Breast epithelium (tissue), 4 donors: ENCODE measurements at regions not wholly inside any gene's neighbourhood (a gene's known extent, or its start where the extent isn't known, plus 50 kb on each side); places are given as distances from the start of the nearest gene placed in this dataset.

Source experiments
- DNase-seq, 2 donors: peaks; one replicate each; pipeline ENCODE4 v3.0.0-alpha.2; 2019; ENCODE audit warnings: low spot score in 2 of 2
- H3K27ac ChIP-seq, 2 donors: fragments of 200-600 bp; sonication (generic) in 1 of 2; one replicate each; pipeline ENCODE4 v1.5.1; 2016 to 2019; ENCODE audit warnings: mild to moderate bottlenecking in 1 of 2
- H3K27me3 ChIP-seq, 2 donors: fragments of 200-600 bp; sonication (generic) in 1 of 2; one replicate each; pipeline versions ENCODE4 v1.5.1 to v1.6.0; 2017 to 2019; ENCODE audit warnings: control low read depth in 1 of 2, mild to moderate bottlenecking in 1 of 2
- H3K36me3 ChIP-seq: fragments of 200-600 bp; one replicate; pipeline ENCODE4 v1.5.1; 2019
- H3K4me1 ChIP-seq, 2 donors: fragments of 200-600 bp; sonication (generic); one replicate each; pipeline ENCODE4 v1.5.1; 2016 to 2019; ENCODE audit warnings: control low read depth in 1 of 2
- H3K4me3 ChIP-seq, 3 donors: fragments of 200-600 bp; sonication (generic); 1 replicate in 2 of 3; 2 replicates in 1 of 3; pipeline ENCODE4 v1.5.1; 2016 to 2019; ENCODE audit warnings: mild to moderate bottlenecking in 3 of 3, moderate library complexity in 2 of 3
- H3K9me3 ChIP-seq, 2 donors: fragments of 200-600 bp; sonication (generic) in 1 of 2; one replicate each; pipeline ENCODE4 v1.5.1; 2016 to 2019; ENCODE audit warnings: control low read depth in 1 of 2
- POLR2A ChIP-seq: fragments of 450-650 bp; IDR thresholded peaks from one replicate; pipeline ENCODE4 v1.6.1; 2016; ENCODE audit warnings: antibody characterized with exemption, mild to moderate bottlenecking, moderate library complexity
- POLR2AphosphoS5 ChIP-seq, 3 donors: sonication (generic); formaldehyde crosslinking; IDR thresholded peaks; one replicate each; pipeline ENCODE4 v1.6.1; 2017; ENCODE audit warnings: antibody characterized with exemption in 3 of 3
- intact Hi-C: fragments of 100-400 bp; cut with DNase I; formaldehyde crosslinking; loops from one replicate; pipeline ENCODE4 v1.15.1; 2023; ENCODE audit warnings: low total_unique reads
- TF ChIP-seq, protein P1 (sequence below), 3 donors: fragments of 450-650 bp; IDR thresholded peaks; one replicate each; pipeline ENCODE4 v1.5.1; 2016 to 2017; ENCODE audit warnings: antibody characterized with exemption in 3 of 3, mild to moderate bottlenecking in 3 of 3, moderate library complexity in 3 of 3

- no peaks in the 10 kb centered on the region for H3K9me3 ChIP-seq
- H3K4me1 ChIP-seq = no peaks in the 10 kb centered on the region
- no peak overlapping the region for H3K4me3 ChIP-seq
- H3K27ac ChIP-seq = no peak overlapping the region
- H3K27me3 ChIP-seq = no peaks in the 10 kb centered on the region
- no peaks in the 10 kb centered on the region for H3K36me3 ChIP-seq
- TF ChIP-seq, protein P1, sequence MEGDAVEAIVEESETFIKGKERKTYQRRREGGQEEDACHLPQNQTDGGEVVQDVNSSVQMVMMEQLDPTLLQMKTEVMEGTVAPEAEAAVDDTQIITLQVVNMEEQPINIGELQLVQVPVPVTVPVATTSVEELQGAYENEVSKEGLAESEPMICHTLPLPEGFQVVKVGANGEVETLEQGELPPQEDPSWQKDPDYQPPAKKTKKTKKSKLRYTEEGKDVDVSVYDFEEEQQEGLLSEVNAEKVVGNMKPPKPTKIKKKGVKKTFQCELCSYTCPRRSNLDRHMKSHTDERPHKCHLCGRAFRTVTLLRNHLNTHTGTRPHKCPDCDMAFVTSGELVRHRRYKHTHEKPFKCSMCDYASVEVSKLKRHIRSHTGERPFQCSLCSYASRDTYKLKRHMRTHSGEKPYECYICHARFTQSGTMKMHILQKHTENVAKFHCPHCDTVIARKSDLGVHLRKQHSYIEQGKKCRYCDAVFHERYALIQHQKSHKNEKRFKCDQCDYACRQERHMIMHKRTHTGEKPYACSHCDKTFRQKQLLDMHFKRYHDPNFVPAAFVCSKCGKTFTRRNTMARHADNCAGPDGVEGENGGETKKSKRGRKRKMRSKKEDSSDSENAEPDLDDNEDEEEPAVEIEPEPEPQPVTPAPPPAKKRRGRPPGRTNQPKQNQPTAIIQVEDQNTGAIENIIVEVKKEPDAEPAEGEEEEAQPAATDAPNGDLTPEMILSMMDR (IDR thresholded peaks at IDR 0.05) = no peak
- no peak for TF ChIP-seq POLR2A
- no peak for DNase-seq
- intact Hi-C loops = no loop called here
These were observed 669.6 kb upstream of the NRSN1 start for GRCh38 chr6:23456396-23456795.

DNA sequence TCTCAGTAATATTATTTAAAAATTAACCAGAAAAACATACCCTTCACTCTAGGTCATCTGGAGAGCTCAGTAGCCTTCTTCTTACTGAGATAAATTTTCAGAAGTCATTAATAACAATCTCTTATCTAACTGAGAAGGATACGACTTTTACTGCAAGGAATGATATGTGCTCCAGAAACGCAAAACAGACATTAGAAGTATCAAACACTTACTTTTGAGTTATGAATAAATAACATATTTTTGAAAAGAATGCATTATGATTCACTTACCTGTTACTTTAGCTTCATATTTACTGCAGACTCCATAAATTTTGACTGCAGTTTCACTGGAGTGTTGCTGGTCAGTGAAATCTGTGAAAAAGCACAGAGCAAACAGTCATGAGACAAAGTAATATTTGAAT lies 668.7 kb upstream of the NRSN1 start:
- intact Hi-C loops = no loop called here
- H3K4me3 ChIP-seq = no peak overlapping the region
- H3K27me3 ChIP-seq = no peaks in the 10 kb centered on the region
- H3K9me3 ChIP-seq = no peaks in the 10 kb centered on the region
- TF ChIP-seq POLR2A = no peak
- TF ChIP-seq, protein P1 (IDR thresholded peaks at IDR 0.05) = no peak
- no peak for TF ChIP-seq POLR2AphosphoS5 (IDR thresholded peaks at IDR 0.05)
- H3K36me3 ChIP-seq = no peaks in the 10 kb centered on the region
- H3K4me1 ChIP-seq = no peaks in the 10 kb centered on the region
- H3K27ac ChIP-seq = no peak overlapping the region
- DNase-seq = no peak

DNA sequence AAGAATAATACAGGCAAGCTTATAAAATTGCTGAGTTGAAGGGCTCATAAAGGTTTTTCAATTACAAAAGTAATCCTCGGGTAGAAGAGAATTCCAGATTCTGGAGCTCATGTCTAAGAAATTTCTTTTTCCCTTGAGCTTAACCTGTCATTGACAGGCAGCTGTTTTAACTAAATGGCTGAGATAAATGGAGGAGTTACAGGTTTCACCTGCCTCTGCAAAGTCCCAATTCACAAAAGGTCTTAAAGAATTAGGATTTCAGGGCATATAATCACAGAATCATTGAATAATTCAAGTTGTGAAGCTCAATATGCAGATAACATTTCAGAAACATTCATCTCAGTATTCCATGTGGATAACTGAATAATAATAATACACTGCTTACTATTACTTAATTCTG lies 660.1 kb upstream of the NRSN1 start:
- intact Hi-C loops = no loop called here
- Histone ChIP-seq H3K27me3 (no peaks in the 10 kb centered on the region), H3K4me1 (no peaks in the 10 kb centered on the region), H3K27ac (no peak overlapping the region), H3K36me3 (no peaks in the 10 kb centered on the region), H3K4me3 (no peak overlapping the region), H3K9me3 (no peaks in the 10 kb centered on the region)
- no peak for TF ChIP-seq POLR2AphosphoS5 (IDR thresholded peaks at IDR 0.05)
- no peak for TF ChIP-seq POLR2A
- TF ChIP-seq, protein P1 (IDR thresholded peaks at IDR 0.05) = no peak
- DNase-seq = no peak

DNA sequence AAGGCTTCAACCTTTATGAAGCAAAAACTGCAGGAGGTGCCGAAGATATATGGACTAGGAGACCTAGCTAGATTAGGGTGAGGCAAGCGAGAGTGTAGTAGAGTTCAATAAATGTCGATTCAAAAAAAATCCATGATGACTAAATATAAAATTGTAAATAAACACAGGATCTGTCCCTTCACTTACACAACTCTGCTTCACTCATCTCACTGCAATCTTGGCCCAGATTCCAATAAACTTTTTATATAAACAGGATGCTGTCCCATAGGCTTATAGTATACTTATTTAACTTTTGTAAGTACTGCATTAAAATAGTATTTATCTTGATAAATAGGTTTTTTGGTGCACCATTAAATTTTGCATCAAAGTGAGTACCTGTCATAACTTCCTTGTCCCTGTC lies 648.4 kb upstream of the NRSN1 start:
- no peaks in the 10 kb centered on the region for H3K4me1 ChIP-seq
- H3K36me3 ChIP-seq = no peaks in the 10 kb centered on the region
- intact Hi-C loops = no loop called here
- no peaks in the 10 kb centered on the region for H3K9me3 ChIP-seq
- TF ChIP-seq, protein P1 (IDR thresholded peaks at IDR 0.05) = no peak
- no peak for TF ChIP-seq POLR2AphosphoS5 (IDR thresholded peaks at IDR 0.05)
- no peak for TF ChIP-seq POLR2A
- no peak overlapping the region for H3K27ac ChIP-seq
- no peaks in the 10 kb centered on the region for H3K27me3 ChIP-seq
- H3K4me3 ChIP-seq = no peak overlapping the region
- no peak for DNase-seq

DNA sequence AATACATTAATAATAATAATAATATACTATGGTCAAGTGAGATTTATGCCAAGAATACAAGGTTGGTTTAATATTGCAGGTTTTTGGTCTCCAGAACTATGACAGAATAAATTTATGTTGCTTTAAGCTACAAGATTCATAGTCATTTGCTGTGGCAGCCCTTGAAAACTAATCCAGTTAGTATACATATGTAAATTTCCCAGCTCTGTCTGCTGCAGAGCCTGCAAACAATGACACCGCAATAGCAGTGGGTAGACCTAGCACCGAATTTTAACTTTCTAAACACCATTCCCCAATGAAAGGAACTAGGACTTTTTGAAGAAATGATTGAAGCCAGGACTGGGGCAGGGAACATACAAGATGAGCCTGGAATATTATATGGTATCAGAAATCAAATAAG lies 647.7 kb upstream of the NRSN1 start:
- TF ChIP-seq, protein P1 (IDR thresholded peaks at IDR 0.05) = no peak
- TF ChIP-seq POLR2AphosphoS5 (IDR thresholded peaks at IDR 0.05) = no peak
- intact Hi-C loops = no loop called here
- no peak for DNase-seq

More for the DNA sequence above, 647.7 kb upstream of the NRSN1 start:
- Histone ChIP-seq H3K4me3 (no peak overlapping the region), H3K4me1 (no peaks in the 10 kb centered on the region), H3K27ac (no peak overlapping the region), H3K36me3 (no peaks in the 10 kb centered on the region), H3K9me3 (no peaks in the 10 kb centered on the region), H3K27me3 (no peaks in the 10 kb centered on the region)
